Osteoblast (primary cell): ENCODE measurements at regions not wholly inside any gene's neighbourhood (a gene's known extent, or its start where the extent isn't known, plus 50 kb on each side); places are given as distances from the start of the nearest gene placed in this dataset.

Experiments used
- DNase-seq: peaks from one replicate; pipeline ENCODE4 v3.0.0; 2011; ENCODE audit warnings: low spot score, mixed read lengths; ENCODE audit not compliant: insufficient read length; ENCODE audit errors: missing footprints
- H2AFZ ChIP-seq: 2 replicates; pipeline ENCODE4 v1.6.0; 2011; ENCODE audit warnings: mild to moderate bottlenecking, low read length
- H3K27ac ChIP-seq: 2 replicates; pipeline ENCODE4 v1.5.1; 2011; ENCODE audit warnings: mild to moderate bottlenecking, low read depth, low read length, moderate library complexity
- H3K27me3 ChIP-seq: 2 replicates; pipeline ENCODE4 v1.6.0; 2012; ENCODE audit warnings: mild to moderate bottlenecking, control low read depth, inconsistent platforms, low read length, moderate library complexity; ENCODE audit not compliant: insufficient read depth
- H3K36me3 ChIP-seq: 2 replicates; pipeline ENCODE4 v1.5.1; 2011; ENCODE audit warnings: mild to moderate bottlenecking, low read length, control low read depth, moderate library complexity; ENCODE audit not compliant: insufficient read depth
- H3K4me1 ChIP-seq: 2 replicates; pipeline ENCODE4 v1.5.1; 2011; ENCODE audit warnings: mild to moderate bottlenecking, low read length, control low read depth, moderate library complexity; ENCODE audit not compliant: insufficient read depth
- H3K4me2 ChIP-seq: 2 replicates; pipeline ENCODE4 v1.6.0; 2011; ENCODE audit warnings: mild to moderate bottlenecking, low read length; ENCODE audit not compliant: insufficient read depth
- H3K4me3 ChIP-seq: fragments of 200-600 bp; sonication (generic); 3 replicates; pipeline ENCODE4 v1.5.1; 2012; ENCODE audit warnings: mild to moderate bottlenecking, low read length, inconsistent platforms; ENCODE audit not compliant: insufficient read depth
- H3K79me2 ChIP-seq: 2 replicates; pipeline ENCODE4 v1.6.0; 2012; ENCODE audit warnings: mild to moderate bottlenecking, low read length, control low read depth, inconsistent platforms; ENCODE audit not compliant: insufficient read depth
- H3K9me3 ChIP-seq: 2 replicates; pipeline ENCODE4 v1.5.1; 2011; ENCODE audit warnings: low read depth, low read length, control low read depth
- H4K20me1 ChIP-seq: 2 replicates; pipeline ENCODE4 v1.6.0; 2012; ENCODE audit warnings: mild to moderate bottlenecking, low read length, control low read depth; ENCODE audit not compliant: insufficient read depth
- CTCF ChIP-seq: IDR thresholded peaks from 2 replicates; pipeline ENCODE4 v1.5.1; 2011; ENCODE audit warnings: mild to moderate bottlenecking, low read depth, low read length, moderate library complexity; ENCODE audit errors: extremely low read depth

DNA sequence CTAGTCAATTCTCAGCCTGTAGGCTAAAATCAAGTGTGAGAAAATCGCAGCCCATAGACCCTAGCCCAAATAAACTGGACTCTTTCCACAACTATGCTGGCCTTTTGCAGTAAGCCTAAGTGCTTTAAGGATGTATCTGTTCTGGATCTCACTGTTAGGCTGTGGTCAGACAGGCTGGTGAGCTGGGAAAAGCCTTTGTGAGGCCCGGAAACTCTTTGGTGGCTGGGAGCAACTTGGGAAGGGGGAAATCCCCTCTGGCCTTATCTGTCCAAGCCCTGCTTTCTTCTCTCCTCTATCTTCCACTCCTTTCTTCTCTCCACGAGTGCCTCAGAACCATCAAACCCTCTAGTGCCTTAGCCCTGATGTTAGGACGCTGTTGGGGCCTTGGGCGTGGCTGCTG lies 135.4 kb downstream of the LACC1 start:
- Histone ChIP-seq H3K4me1 (peaks cover 8% of the 10 kb centered on the region), H3K4me3 (no peak overlapping the region), H3K79me2 (no peaks in the 10 kb centered on the region), H3K27me3 (no peaks in the 10 kb centered on the region), H3K9me3 (no peaks in the 10 kb centered on the region), H2AFZ (no peak overlapping the region), H3K4me2 (no peak overlapping the region), H3K27ac (no peak overlapping the region), H4K20me1 (no peaks in the 10 kb centered on the region), H3K36me3 (no peaks in the 10 kb centered on the region)
- no peak for TF ChIP-seq CTCF
- no peak for DNase-seq

DNA sequence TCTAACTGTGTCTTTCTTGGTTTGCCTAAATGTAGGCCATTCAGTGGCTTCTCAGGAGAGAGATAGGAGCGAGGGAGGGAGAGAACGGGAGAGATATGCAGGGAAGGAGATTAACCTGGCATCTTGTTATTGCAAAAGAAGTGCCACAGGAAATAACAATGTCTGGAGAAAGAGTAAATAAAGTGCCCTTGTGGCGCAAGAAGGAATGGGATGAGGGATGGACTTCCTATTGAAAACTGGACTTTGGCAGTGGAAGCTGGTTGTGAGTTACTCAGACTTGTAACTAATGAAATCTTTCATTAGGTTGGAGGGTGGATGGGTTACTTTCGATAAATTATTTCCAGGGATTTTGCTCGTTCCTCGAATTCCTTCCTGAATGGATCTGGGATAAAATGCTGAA lies 136.1 kb downstream of the LACC1 start:
- H3K36me3 ChIP-seq: no peaks in the 10 kb centered on the region
- no peaks in the 10 kb centered on the region for H3K27me3 ChIP-seq
- H4K20me1 ChIP-seq: no peaks in the 10 kb centered on the region
- H3K79me2 ChIP-seq: no peaks in the 10 kb centered on the region
- H3K4me3 ChIP-seq: no peak overlapping the region
- H2AFZ ChIP-seq: no peak overlapping the region
- H3K27ac ChIP-seq: no peak overlapping the region
- TF ChIP-seq CTCF: no peak
- H3K9me3 ChIP-seq: no peaks in the 10 kb centered on the region
- DNase-seq: no peak
- no peak overlapping the region for H3K4me2 ChIP-seq
- H3K4me1 ChIP-seq: peaks cover 8% of the 10 kb centered on the region

DNA sequence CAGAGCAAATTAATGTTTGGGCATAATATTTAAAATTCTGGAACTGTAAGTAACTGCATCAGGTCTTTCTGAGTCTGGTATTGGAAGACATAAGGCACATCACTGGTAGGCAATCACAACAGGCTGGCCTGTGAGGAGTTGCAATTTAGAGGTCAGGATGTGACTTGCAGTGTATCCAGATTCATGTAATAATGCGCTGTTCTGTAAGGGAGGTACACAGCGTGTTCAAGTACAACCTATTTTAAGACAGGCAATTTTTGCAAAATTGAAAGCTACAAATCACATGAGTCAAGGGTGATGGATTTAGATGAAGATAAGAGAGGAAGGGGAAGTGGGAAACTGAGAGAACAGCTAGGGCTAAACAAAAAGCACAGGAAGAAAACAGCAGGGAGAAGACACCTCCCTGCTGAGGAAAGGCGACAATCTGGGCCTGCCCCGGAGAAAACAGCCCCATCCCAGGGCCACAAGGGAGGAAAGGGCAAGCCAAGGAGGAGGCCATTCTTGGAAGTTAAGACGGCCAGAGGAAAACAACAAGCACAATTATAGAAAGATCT lies 138.1 kb downstream of the LACC1 start:
- no peak for DNase-seq
- no peaks in the 10 kb centered on the region for H3K79me2 ChIP-seq
- no peak overlapping the region for H3K4me3 ChIP-seq
- no peak overlapping the region for H2AFZ ChIP-seq
- no peak overlapping the region for H3K4me2 ChIP-seq
- H3K9me3 ChIP-seq: no peaks in the 10 kb centered on the region
- no peaks in the 10 kb centered on the region for H3K36me3 ChIP-seq
- TF ChIP-seq CTCF: no peak
- peaks cover 8% of the 10 kb centered on the region for H3K4me1 ChIP-seq
- H3K27me3 ChIP-seq: no peaks in the 10 kb centered on the region
- no peak overlapping the region for H3K27ac ChIP-seq
- no peaks in the 10 kb centered on the region for H4K20me1 ChIP-seq

DNA sequence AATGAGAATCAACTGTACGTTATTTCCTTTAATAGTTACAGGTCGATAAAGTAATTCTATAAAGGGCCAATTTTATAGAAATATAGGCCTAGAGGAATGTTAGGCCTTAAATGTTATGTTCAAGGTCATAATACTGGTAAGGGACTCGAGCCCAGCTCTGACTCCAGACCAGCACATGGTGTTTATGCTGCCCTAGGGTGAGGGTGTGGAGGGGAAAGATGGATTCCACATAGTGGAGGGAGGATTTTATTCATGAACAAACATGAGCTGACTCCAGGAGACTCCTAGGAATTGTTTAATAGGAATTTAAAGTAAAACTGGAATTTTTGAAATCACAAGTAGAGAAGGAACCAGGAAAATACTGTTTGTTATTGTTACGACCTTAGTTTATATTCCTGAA lies 139.9 kb downstream of the LACC1 start:
- Histone ChIP-seq H3K36me3 (no peaks in the 10 kb centered on the region), H3K4me1 (no peaks in the 10 kb centered on the region), H3K27ac (no peak overlapping the region), H4K20me1 (no peaks in the 10 kb centered on the region), H3K79me2 (no peaks in the 10 kb centered on the region), H3K4me3 (no peak overlapping the region), H2AFZ (no peak overlapping the region), H3K9me3 (no peaks in the 10 kb centered on the region), H3K4me2 (no peak overlapping the region), H3K27me3 (no peaks in the 10 kb centered on the region)
- no peak for DNase-seq
- TF ChIP-seq CTCF: no peak
